Gastroesophageal sphincter (tissue), 3 donors: ENCODE measurements at regions not wholly inside any gene's neighbourhood (a gene's known extent, or its start where the extent isn't known, plus 50 kb on each side); places are given as distances from the start of the nearest gene placed in this dataset.

ENCODE experiments used
- CTCF ChIP-seq, 4 experiments: fragments of 200-600 bp in 2 of 4; fragments of 450-650 bp in 2 of 4; sonication (generic) in 1 of 4; IDR thresholded peaks; one replicate each; pipeline ENCODE4 v1.5.1; 2017 to 2019; ENCODE audit warnings: antibody characterized with exemption in 4 of 4, mild to moderate bottlenecking in 2 of 4, moderate library complexity in 2 of 4
- EP300 ChIP-seq: sonication (generic); formaldehyde crosslinking; IDR thresholded peaks from one replicate; pipeline ENCODE4 v1.6.1; 2017; ENCODE audit warnings: antibody characterized with exemption, mild to moderate bottlenecking
- POLR2A ChIP-seq, 2 donors: fragments of 450-650 bp; IDR thresholded peaks; one replicate each; pipeline ENCODE4 v1.6.1; 2017; ENCODE audit warnings: antibody characterized with exemption in 2 of 2, mild to moderate bottlenecking in 2 of 2, moderate library complexity in 1 of 2
- POLR2AphosphoS5 ChIP-seq: sonication (generic); formaldehyde crosslinking; IDR thresholded peaks from one replicate; pipeline ENCODE4 v1.6.1; 2017; ENCODE audit warnings: antibody characterized with exemption

GRCh38 chr2:185137700-185138099 is 539.4 kb downstream of the ZNF804A start:
- TF ChIP-seq CTCF (IDR thresholded peaks at IDR 0.05) = no peak
- TF ChIP-seq POLR2A (IDR thresholded peaks at IDR 0.05) = no peak
- TF ChIP-seq POLR2AphosphoS5 = no peak
- no peak for TF ChIP-seq EP300
